IMR-90 (cell line): ENCODE measurements at regions not wholly inside any gene's neighbourhood (a gene's known extent, or its start where the extent isn't known, plus 50 kb on each side); places are given as distances from the start of the nearest gene placed in this dataset.

ENCODE experiments used
- ATAC-seq: fragments of 200-7000 bp; cut with Tn5 transposase; 2 replicates; pipeline ENCODE4 v1.9.1; 2020; ENCODE audit warnings: low read depth, mild to moderate bottlenecking, moderate library complexity
- BruUV-seq: library from RNA; stranded (reverse); fragments of 400-500 nt; replicated peaks from 2 replicates; lab custom pipeline; 2021; lab: Mats Ljungman, UMichigan
- CTCF ChIA-PET: fragments of 300-600 bp; formaldehyde crosslinking; extraction: SDS; loops from one replicate; lab custom pipeline; 2021; ENCODE audit warnings: antibody characterized with exemption; lab: Yijun Ruan, JAX
- POLR2A ChIA-PET: fragments of 300-600 bp; sonication (Branson Sonifier 250); formaldehyde crosslinking; loops from one replicate; lab custom pipeline; 2022; ENCODE audit warnings: antibody characterized with exemption; ENCODE audit not compliant: unreplicated experiment; lab: Charles Lee
- DNase-seq: peaks from one replicate; pipeline ENCODE4 v3.0.0; 2013
- H2AFZ ChIP-seq: replicated peaks from 2 replicates; pipeline ENCODE3; 2013; ENCODE audit warnings: low read length, mild to moderate bottlenecking; ENCODE audit not compliant: poor library complexity
- H2AK5ac ChIP-seq: 2 replicates; pipeline ENCODE4 v1.6.1; 2013; ENCODE audit warnings: low read depth, low read length, inconsistent platforms
- H2AK9ac ChIP-seq: replicated peaks from 2 replicates; pipeline ENCODE3; 2013; ENCODE audit warnings: mild to moderate bottlenecking, low read depth, low read length, moderate library complexity; ENCODE audit not compliant: poor library complexity
- H2BK120ac ChIP-seq: 2 replicates; pipeline ENCODE4 v1.6.1; 2013; ENCODE audit warnings: low read depth, low read length, inconsistent platforms
- H2BK15ac ChIP-seq: 3 replicates; pipeline ENCODE4 v1.6.1; 2013; ENCODE audit warnings: low read depth, low read length, inconsistent platforms
- H2BK20ac ChIP-seq: 2 replicates; pipeline ENCODE4 v1.6.1; 2013; ENCODE audit warnings: low read depth, mild to moderate bottlenecking, inconsistent platforms, low read length, moderate library complexity
- H2BK5ac ChIP-seq: 2 replicates; pipeline ENCODE4 v1.6.1; 2013; ENCODE audit warnings: mild to moderate bottlenecking, low read depth, low read length, inconsistent platforms; ENCODE audit not compliant: poor library complexity, severe bottlenecking
- H3K14ac ChIP-seq: replicated peaks from 2 replicates; pipeline ENCODE4 v1.6.1; 2013; ENCODE audit warnings: low read depth, low read length, inconsistent platforms
- H3K18ac ChIP-seq: 2 replicates; pipeline ENCODE4 v1.6.1; 2013; ENCODE audit warnings: low read depth, low read length, control low read depth
- H3K23ac ChIP-seq: 2 replicates; pipeline ENCODE4 v1.6.1; 2013; ENCODE audit warnings: low read depth, low read length, inconsistent platforms
- H3K27ac ChIP-seq: 2 replicates; pipeline ENCODE4 v1.5.1; 2013; ENCODE audit warnings: mild to moderate bottlenecking, control low read depth, low read length; ENCODE audit not compliant: insufficient read depth
- H3K27me3 ChIP-seq: 2 replicates; pipeline ENCODE4 v1.6.1; 2013; ENCODE audit warnings: low read length; ENCODE audit not compliant: control insufficient read depth, insufficient read depth
- H3K36me3 ChIP-seq: 2 replicates; pipeline ENCODE4 v1.6.1; 2013; ENCODE audit warnings: low read length, mixed read lengths; ENCODE audit not compliant: control insufficient read depth, insufficient read depth
- H3K4ac ChIP-seq: 2 replicates; pipeline ENCODE4 v1.6.1; 2013; ENCODE audit warnings: low read depth, low read length, inconsistent platforms
- H3K4me1 ChIP-seq: 2 replicates; pipeline ENCODE4 v1.6.1; 2013; ENCODE audit warnings: low read length, mixed read lengths; ENCODE audit not compliant: control insufficient read depth, insufficient read depth
- H3K4me2 ChIP-seq: 2 replicates; pipeline ENCODE4 v1.6.1; 2013; ENCODE audit warnings: low read depth, mild to moderate bottlenecking, control low read depth, low read length, moderate library complexity
- H3K4me3 ChIP-seq: 2 replicates; pipeline ENCODE4 v1.5.1; 2013; ENCODE audit warnings: low read depth, mild to moderate bottlenecking, control low read depth, low read length, moderate library complexity; ENCODE audit not compliant: insufficient read depth
- H3K56ac ChIP-seq: 2 replicates; pipeline ENCODE4 v1.6.1; 2013; ENCODE audit warnings: low read length, inconsistent platforms; ENCODE audit not compliant: insufficient read depth; ENCODE audit errors: extremely low read depth
- H3K79me1 ChIP-seq, 2 experiments: 2 replicates each; pipeline ENCODE4 v1.6.1; 2013; ENCODE audit warnings: low read length in 2 of 2, inconsistent platforms in 1 of 2, low read depth in 1 of 2
- H3K9ac ChIP-seq: 2 replicates; pipeline ENCODE4 v1.6.1; 2013; ENCODE audit warnings: low read depth, low read length, control low read depth
- H3K9me1 ChIP-seq: 2 replicates; pipeline ENCODE4 v1.6.1; 2013; ENCODE audit warnings: low read length, inconsistent platforms; ENCODE audit not compliant: insufficient read depth
- H3K9me3 ChIP-seq: 2 replicates; pipeline ENCODE4 v1.6.1; 2013; ENCODE audit warnings: low read length; ENCODE audit not compliant: control insufficient read depth, insufficient read depth
- H4K20me1 ChIP-seq: 2 replicates; pipeline ENCODE4 v1.6.1; 2013; ENCODE audit warnings: low read length, inconsistent platforms; ENCODE audit not compliant: insufficient read depth
- H4K5ac ChIP-seq: 2 replicates; pipeline ENCODE4 v1.6.1; 2013; ENCODE audit warnings: mild to moderate bottlenecking, low read depth, low read length, control low read depth
- H4K8ac ChIP-seq, 2 experiments: 2 replicates each; pipeline ENCODE4 v1.6.1; 2013; ENCODE audit warnings: low read depth in 2 of 2, low read length in 2 of 2, control low read depth in 1 of 2, inconsistent platforms in 1 of 2
- H4K91ac ChIP-seq: 2 replicates; pipeline ENCODE4 v1.6.1; 2013; ENCODE audit warnings: low read depth, low read length, inconsistent platforms; ENCODE audit not compliant: insufficient read depth
- BHLHE40 ChIP-seq: fragments of 150-350 bp; IDR thresholded peaks from 2 replicates; pipeline ENCODE4 v1.6.1; 2016; ENCODE audit warnings: mild to moderate bottlenecking, low read depth, low read length
- CEBPB ChIP-seq: IDR thresholded peaks from 2 replicates; pipeline ENCODE4 v1.6.1; 2012; ENCODE audit warnings: low read depth, low read length, improper control_type of control experiment
- CHD1 ChIP-seq: IDR thresholded peaks from 2 replicates; pipeline ENCODE4 v1.6.1; 2012; ENCODE audit warnings: low read depth, low read length, improper control_type of control experiment
- FOS ChIP-seq: fragments of 150-350 bp; IDR thresholded peaks from 2 replicates; pipeline ENCODE4 v1.6.1; 2016; ENCODE audit warnings: low read depth, low read length
- MAFK ChIP-seq: IDR thresholded peaks from 2 replicates; pipeline ENCODE4 v1.6.1; 2012; ENCODE audit warnings: low read depth, low read length, improper control_type of control experiment
- MAZ ChIP-seq: IDR thresholded peaks from 2 replicates; pipeline ENCODE4 v1.6.1; 2012; ENCODE audit warnings: low read depth, mild to moderate bottlenecking, low read length, improper control_type of control experiment, moderate library complexity, borderline replicate concordance
- MXI1 ChIP-seq: IDR thresholded peaks from 2 replicates; pipeline ENCODE4 v1.6.1; 2012; ENCODE audit warnings: low read depth, mild to moderate bottlenecking, low read length, moderate library complexity, borderline replicate concordance
- NFE2L2 ChIP-seq: fragments of 150-350 bp; IDR thresholded peaks from 2 replicates; pipeline ENCODE4 v1.6.1; 2016; ENCODE audit warnings: low read depth, mild to moderate bottlenecking, low read length
- POLR2A ChIP-seq: IDR thresholded peaks from 2 replicates; pipeline ENCODE4 v1.6.1; 2012; ENCODE audit warnings: mild to moderate bottlenecking, low read depth, low read length
- RAD21 ChIP-seq: IDR thresholded peaks from 2 replicates; pipeline ENCODE4 v1.6.1; 2012; ENCODE audit warnings: low read length, improper control_type of control experiment
- RCOR1 ChIP-seq: IDR thresholded peaks from 2 replicates; pipeline ENCODE4 v1.6.1; 2012; ENCODE audit warnings: mild to moderate bottlenecking, low read length, improper control_type of control experiment; ENCODE audit not compliant: insufficient replicate concordance
- RFX5 ChIP-seq: IDR thresholded peaks from 2 replicates; pipeline ENCODE4 v1.8.0; 2012; ENCODE audit warnings: low read depth, mild to moderate bottlenecking, low read length, moderate library complexity
- SMC3 ChIP-seq: fragments of 150-350 bp; IDR thresholded peaks from 2 replicates; pipeline ENCODE4 v1.6.1; 2016; ENCODE audit warnings: low read depth, mild to moderate bottlenecking, antibody characterized with exemption, low read length, moderate library complexity
- WGBS, 2 experiments: methylation state at CpG; one replicate each; pipeline versions ENCODE4 v1.1.5 to v1.1.7; 2013; ENCODE audit warnings: missing lambda C conversion rate in 2 of 2; ENCODE audit not compliant: insufficient read length in 1 of 2; ENCODE audit errors: extremely low coverage in 2 of 2; 5-methylcytosine and 5-hydroxymethylcytosine counted together
- dilution Hi-C: fragments of 300-500 bp; cut with HindIII; formaldehyde crosslinking; loops from one replicate; pipeline ENCODE4 v1.14.3; 2018; ENCODE audit warnings: low sequenced_read_pairs; ENCODE audit not compliant: unreplicated experiment
- in situ Hi-C: fragments of 300-500 bp; cut with MboI; formaldehyde crosslinking; loops from 3 replicates; pipeline ENCODE4 v1.14.3; 2019; ENCODE audit warnings: low sequenced_read_pairs, inconsistent platforms, mixed read lengths
- intact Hi-C: fragments of 100-400 bp; cut with micrococcal nuclease; formaldehyde crosslinking; loops from 2 replicates; pipeline ENCODE4 v1.10.0; 2022
- TF ChIP-seq, protein P1 (sequence below): conservative IDR thresholded peaks from 2 replicates; pipeline ENCODE4 v1.5.1; 2012; ENCODE audit warnings: mild to moderate bottlenecking, low read depth, low read length, improper control_type of control experiment
- TF ChIP-seq, protein P2 (sequence below): fragments of 150-350 bp; IDR thresholded peaks from 2 replicates; pipeline ENCODE4 v1.6.1; 2016; ENCODE audit warnings: low read depth, mild to moderate bottlenecking, low read length, moderate library complexity, borderline replicate concordance
- TF ChIP-seq, protein P3 (sequence below): fragments of 150-350 bp; IDR thresholded peaks from 2 replicates; pipeline ENCODE4 v1.6.1; 2017; ENCODE audit warnings: mild to moderate bottlenecking, antibody characterized with exemption, low read length, low read depth

DNA sequence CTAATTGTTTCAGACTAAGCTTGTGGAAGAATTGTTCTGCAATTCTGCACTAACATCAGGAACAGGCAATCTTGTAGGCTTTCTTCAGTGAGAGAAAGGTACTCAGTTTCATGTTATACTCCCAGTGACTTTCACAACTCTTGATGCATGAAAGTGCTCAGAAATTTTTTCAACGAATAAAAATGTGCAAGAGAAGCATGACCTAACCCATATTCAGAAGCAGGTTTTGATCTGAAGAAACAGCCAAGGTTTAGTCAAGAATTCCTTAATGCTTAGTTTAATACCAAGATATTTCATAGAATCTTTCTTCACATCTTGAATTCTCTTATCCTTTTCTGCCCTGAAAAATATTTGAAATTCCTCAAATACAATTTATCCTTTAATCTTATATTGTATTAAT lies 197.2 kb upstream of the CSNK1A1L start:
- ATAC-seq: no peak
- Histone ChIP-seq H3K9me1 (no peaks in the 10 kb centered on the region), H3K27ac (no peak overlapping the region), H4K91ac (no peak overlapping the region), H3K4me3 (no peak overlapping the region), H3K36me3 (no peaks in the 10 kb centered on the region), H2BK5ac (no peak overlapping the region), H2AK9ac (no peak overlapping the region), H3K4ac (no peak overlapping the region), H3K9ac (no peak overlapping the region), H3K27me3 (no peaks in the 10 kb centered on the region), H3K18ac (no peak overlapping the region), H3K4me1 (peaks cover 6% of the 10 kb centered on the region; the same call in 1 of the 2 replicates), H3K79me1 (no peaks in the 10 kb centered on the region), H2BK15ac (no peak overlapping the region), H2BK120ac (no peak overlapping the region), H4K8ac (no peak overlapping the region), H3K4me2 (no peak overlapping the region), H3K14ac (no peak overlapping the region; the same call in 1 of the 2 replicates), H2BK20ac (no peak overlapping the region), H2AK5ac (no peak overlapping the region), H3K23ac (no peak overlapping the region), H3K9me3 (no peaks in the 10 kb centered on the region), H2AFZ (no peak overlapping the region), H4K5ac (no peak overlapping the region), H4K20me1 (no peaks in the 10 kb centered on the region), H3K56ac (no peak overlapping the region)
- DNase-seq: no peak
- no CpG with 5 or more reads among the region's 1 CpG for WGBS, 2 experiments
- in situ Hi-C loops: no loop called here
- intact Hi-C loops: no loop called here
- no TSS peak for BruUV-seq
- ChIA-PET POLR2A (no interaction called here), CTCF (no interaction called here)
- TF ChIP-seq MAFK (no peak), MXI1 (no peak), FOS (no peak), CHD1 (no peak), SMC3 (no peak), CEBPB (no peak), MAZ (no peak), BHLHE40 (no peak), RFX5 (no peak), NFE2L2 (no peak), POLR2A (no peak), RCOR1 (no peak), RAD21 (no peak)
- TF ChIP-seq, protein P1, sequence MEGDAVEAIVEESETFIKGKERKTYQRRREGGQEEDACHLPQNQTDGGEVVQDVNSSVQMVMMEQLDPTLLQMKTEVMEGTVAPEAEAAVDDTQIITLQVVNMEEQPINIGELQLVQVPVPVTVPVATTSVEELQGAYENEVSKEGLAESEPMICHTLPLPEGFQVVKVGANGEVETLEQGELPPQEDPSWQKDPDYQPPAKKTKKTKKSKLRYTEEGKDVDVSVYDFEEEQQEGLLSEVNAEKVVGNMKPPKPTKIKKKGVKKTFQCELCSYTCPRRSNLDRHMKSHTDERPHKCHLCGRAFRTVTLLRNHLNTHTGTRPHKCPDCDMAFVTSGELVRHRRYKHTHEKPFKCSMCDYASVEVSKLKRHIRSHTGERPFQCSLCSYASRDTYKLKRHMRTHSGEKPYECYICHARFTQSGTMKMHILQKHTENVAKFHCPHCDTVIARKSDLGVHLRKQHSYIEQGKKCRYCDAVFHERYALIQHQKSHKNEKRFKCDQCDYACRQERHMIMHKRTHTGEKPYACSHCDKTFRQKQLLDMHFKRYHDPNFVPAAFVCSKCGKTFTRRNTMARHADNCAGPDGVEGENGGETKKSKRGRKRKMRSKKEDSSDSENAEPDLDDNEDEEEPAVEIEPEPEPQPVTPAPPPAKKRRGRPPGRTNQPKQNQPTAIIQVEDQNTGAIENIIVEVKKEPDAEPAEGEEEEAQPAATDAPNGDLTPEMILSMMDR: no peak
- TF ChIP-seq, protein P2, sequence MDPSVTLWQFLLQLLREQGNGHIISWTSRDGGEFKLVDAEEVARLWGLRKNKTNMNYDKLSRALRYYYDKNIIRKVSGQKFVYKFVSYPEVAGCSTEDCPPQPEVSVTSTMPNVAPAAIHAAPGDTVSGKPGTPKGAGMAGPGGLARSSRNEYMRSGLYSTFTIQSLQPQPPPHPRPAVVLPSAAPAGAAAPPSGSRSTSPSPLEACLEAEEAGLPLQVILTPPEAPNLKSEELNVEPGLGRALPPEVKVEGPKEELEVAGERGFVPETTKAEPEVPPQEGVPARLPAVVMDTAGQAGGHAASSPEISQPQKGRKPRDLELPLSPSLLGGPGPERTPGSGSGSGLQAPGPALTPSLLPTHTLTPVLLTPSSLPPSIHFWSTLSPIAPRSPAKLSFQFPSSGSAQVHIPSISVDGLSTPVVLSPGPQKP: no peak
- TF ChIP-seq, protein P3, sequence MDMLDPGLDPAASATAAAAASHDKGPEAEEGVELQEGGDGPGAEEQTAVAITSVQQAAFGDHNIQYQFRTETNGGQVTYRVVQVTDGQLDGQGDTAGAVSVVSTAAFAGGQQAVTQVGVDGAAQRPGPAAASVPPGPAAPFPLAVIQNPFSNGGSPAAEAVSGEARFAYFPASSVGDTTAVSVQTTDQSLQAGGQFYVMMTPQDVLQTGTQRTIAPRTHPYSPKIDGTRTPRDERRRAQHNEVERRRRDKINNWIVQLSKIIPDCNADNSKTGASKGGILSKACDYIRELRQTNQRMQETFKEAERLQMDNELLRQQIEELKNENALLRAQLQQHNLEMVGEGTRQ: no peak
- dilution Hi-C loops: no loop called here
